WTC11 (cell line): ENCODE measurements at regions not wholly inside any gene's neighbourhood (a gene's known extent, or its start where the extent isn't known, plus 50 kb on each side); places are given as distances from the start of the nearest gene placed in this dataset.
"Not testable (repeated sequence)": the region's sequence is repeated elsewhere in the genome, so short reads cannot be mapped to it uniquely, and the experiment has no call there.

Experiments used
- ATAC-seq: fragments of 200-7000 bp; cut with Tn5 transposase; 2 replicates; pipeline ENCODE4 v1.10.0; 2021; ENCODE audit warnings: mild to moderate bottlenecking, moderate library complexity
- CTCF ChIA-PET: fragments of 300-600 bp; sonication (Branson Sonifier 250); formaldehyde crosslinking; loops from one replicate; lab custom pipeline; 2021; ENCODE audit warnings: antibody characterized with exemption; lab: Charles Lee
- POLR2A ChIA-PET: fragments of 350-600 bp; sonication (Branson Sonifier 250); formaldehyde crosslinking; loops from one replicate; lab custom pipeline; 2021; ENCODE audit warnings: antibody characterized with exemption; lab: Charles Lee
- DNase-seq: peaks from one replicate; pipeline ENCODE4 v3.0.0; 2021; ENCODE audit warnings: low spot score
- H3K27ac Mint-ChIP-seq: 2 replicates; pipeline ENCODE4 v1.8.0; 2021; ENCODE audit warnings: mixed read lengths
- H3K27me3 Mint-ChIP-seq: 2 replicates; pipeline ENCODE4 v1.8.0; 2021; ENCODE audit warnings: low read depth, mild to moderate bottlenecking, moderate library complexity, mixed read lengths
- H3K36me3 Mint-ChIP-seq: 2 replicates; pipeline ENCODE4 v1.8.0; 2021; ENCODE audit warnings: mixed read lengths
- H3K4me1 Mint-ChIP-seq: 2 replicates; pipeline ENCODE4 v1.8.0; 2022; ENCODE audit warnings: mixed read lengths
- H3K4me3 Mint-ChIP-seq: 2 replicates; pipeline ENCODE4 v1.8.0; 2021; ENCODE audit warnings: mild to moderate bottlenecking, moderate library complexity, mixed read lengths
- H3K9me3 Mint-ChIP-seq: 2 replicates; pipeline ENCODE4 v1.8.0; 2021; ENCODE audit warnings: mixed read lengths
- ERG ChIP-seq: fragments of 250-450 bp; sonication (Bioruptor Pico); IDR thresholded peaks from 2 replicates; pipeline ENCODE4 v1.8.0; 2021; ENCODE audit warnings: mild to moderate bottlenecking
- FOXP1 ChIP-seq: sonication (generic); formaldehyde crosslinking; IDR thresholded peaks from 2 replicates; pipeline ENCODE4 v1.8.0; 2022; ENCODE audit warnings: missing genetic modification reagents, mild to moderate bottlenecking, moderate library complexity, borderline replicate concordance
- IRF2 ChIP-seq: sonication (generic); formaldehyde crosslinking; IDR thresholded peaks from 2 replicates; pipeline ENCODE4 v1.8.0; 2022; ENCODE audit warnings: low read depth, missing genetic modification reagents, borderline replicate concordance
- JAZF1 ChIP-seq: fragments of 250-450 bp; sonication (Bioruptor Pico); IDR thresholded peaks from 2 replicates; pipeline ENCODE4 v1.9.0; 2021; ENCODE audit warnings: moderate library complexity, mild to moderate bottlenecking, inconsistent platforms
- JUN ChIP-seq: sonication (generic); formaldehyde crosslinking; IDR thresholded peaks from 2 replicates; pipeline ENCODE4 v1.8.0; 2023; ENCODE audit warnings: mild to moderate bottlenecking, missing genetic modification reagents
- MLX ChIP-seq: sonication (generic); formaldehyde crosslinking; IDR thresholded peaks from 2 replicates; pipeline ENCODE4 v1.8.1; 2023; ENCODE audit warnings: mild to moderate bottlenecking, missing genetic modification reagents, moderate library complexity
- MXD4 ChIP-seq: fragments of 250-450 bp; sonication (Bioruptor Pico); IDR thresholded peaks from 2 replicates; pipeline ENCODE4 v1.8.0; 2021; ENCODE audit warnings: mild to moderate bottlenecking, moderate library complexity, borderline replicate concordance
- NFYB ChIP-seq: sonication (generic); formaldehyde crosslinking; conservative IDR thresholded peaks from 2 replicates; pipeline ENCODE4 v1.8.0; 2022; ENCODE audit warnings: low read depth, missing genetic modification reagents
- NR3C1 ChIP-seq: sonication (generic); formaldehyde crosslinking; conservative IDR thresholded peaks from 2 replicates; pipeline ENCODE4 v1.8.1; 2023; ENCODE audit warnings: low read depth, mild to moderate bottlenecking, missing genetic modification reagents
- OVOL2 ChIP-seq: fragments of 250-450 bp; sonication (Bioruptor Pico); IDR thresholded peaks from 2 replicates; pipeline ENCODE4 v1.9.0; 2021; ENCODE audit warnings: mild to moderate bottlenecking, borderline replicate concordance
- PRDM15 ChIP-seq: sonication (generic); formaldehyde crosslinking; IDR thresholded peaks from 2 replicates; pipeline ENCODE4 v1.8.0; 2022; ENCODE audit warnings: missing genetic modification reagents
- PREB ChIP-seq: sonication (generic); formaldehyde crosslinking; IDR thresholded peaks from 2 replicates; pipeline ENCODE4 v1.8.1; 2022; ENCODE audit warnings: mild to moderate bottlenecking, missing genetic modification reagents, moderate library complexity, borderline replicate concordance
- RELA ChIP-seq: sonication (generic); formaldehyde crosslinking; IDR thresholded peaks from 2 replicates; pipeline ENCODE4 v1.8.1; 2022; ENCODE audit warnings: missing genetic modification reagents, mild to moderate bottlenecking, borderline replicate concordance
- RORB ChIP-seq: fragments of 250-450 bp; sonication (Bioruptor Pico); IDR thresholded peaks from 2 replicates; pipeline ENCODE4 v1.9.0; 2021; ENCODE audit warnings: mild to moderate bottlenecking
- USF2 ChIP-seq: sonication (generic); formaldehyde crosslinking; IDR thresholded peaks from 2 replicates; pipeline ENCODE4 v1.8.1; 2023; ENCODE audit warnings: mild to moderate bottlenecking, missing genetic modification reagents, moderate library complexity
- ZMAT4 ChIP-seq: fragments of 250-450 bp; sonication (Bioruptor Pico); IDR thresholded peaks from 2 replicates; pipeline ENCODE4 v1.9.0; 2021; ENCODE audit warnings: mild to moderate bottlenecking
- ZNF317 ChIP-seq: sonication (generic); formaldehyde crosslinking; IDR thresholded peaks from 2 replicates; pipeline ENCODE4 v1.8.1; 2023; ENCODE audit warnings: low read depth, mild to moderate bottlenecking, moderate library complexity, missing genetic modification reagents, borderline replicate concordance
- ZNF416 ChIP-seq: fragments of 250-450 bp; sonication (Bioruptor Pico); IDR thresholded peaks from 2 replicates; pipeline ENCODE4 v1.9.0; 2021; ENCODE audit warnings: mild to moderate bottlenecking, inconsistent platforms
- ZNF425 ChIP-seq: fragments of 250-450 bp; sonication (Bioruptor Pico); conservative IDR thresholded peaks from 2 replicates; pipeline ENCODE4 v1.9.0; 2021; ENCODE audit warnings: mild to moderate bottlenecking
- ZNF512 ChIP-seq: sonication (generic); formaldehyde crosslinking; IDR thresholded peaks from 2 replicates; pipeline ENCODE4 v1.8.1; 2022; ENCODE audit warnings: missing genetic modification reagents, borderline replicate concordance

GRCh38 chr16:54734156-54734555 is 196.5 kb upstream of the IRX5 start:
- H3K27ac Mint-ChIP-seq, result no peak overlapping the region
- H3K4me3 Mint-ChIP-seq, result no peak overlapping the region
- no peak for TF ChIP-seq RORB (CRISPR knock-in tag)
- no peak for TF ChIP-seq FOXP1
- no peak for TF ChIP-seq JUN
- TF ChIP-seq PREB (CRISPR knock-in tag), result no peak
- TF ChIP-seq RELA (CRISPR knock-in tag), result no peak
- TF ChIP-seq JAZF1 (CRISPR knock-in tag), result no peak
- TF ChIP-seq MLX (CRISPR knock-in tag), result no peak
- TF ChIP-seq NR3C1 (CRISPR knock-in tag), result no peak
- no peak for TF ChIP-seq ERG (CRISPR knock-in tag)
- no peak for TF ChIP-seq ZNF416 (CRISPR knock-in tag)
- no peak for TF ChIP-seq ZNF317 (CRISPR knock-in tag)
- DNase-seq (no peak), ATAC-seq (no peak)
- peaks cover 5% of the 10 kb centered on the region; the same call in 1 of the 2 replicates for H3K4me1 Mint-ChIP-seq
- H3K27me3 Mint-ChIP-seq, result no peaks in the 10 kb centered on the region
- ChIA-PET POLR2A (no interaction called here), CTCF (no interaction called here)
- no peaks in the 10 kb centered on the region for H3K36me3 Mint-ChIP-seq
- no peaks in the 10 kb centered on the region for H3K9me3 Mint-ChIP-seq

- H3K36me3 Mint-ChIP-seq, H3K4me1 Mint-ChIP-seq, H3K27ac Mint-ChIP-seq, CTCF ChIA-PET, POLR2A ChIA-PET, DNase-seq, ATAC-seq, H3K27me3 Mint-ChIP-seq, H3K4me3 Mint-ChIP-seq: not testable (repeated sequence)
- peaks cover 11% of the 10 kb centered on the region for H3K9me3 Mint-ChIP-seq
Measured at GRCh38 chr16:54727696-54728095, 203.0 kb upstream of the IRX5 start.

- no peak overlapping the region for H3K4me3 Mint-ChIP-seq
- ChIA-PET POLR2A (no interaction called here), CTCF (no interaction called here)
- DNase-seq, result no peak
- no peaks in the 10 kb centered on the region for H3K36me3 Mint-ChIP-seq
- peaks cover 18% of the 10 kb centered on the region for H3K9me3 Mint-ChIP-seq
- ATAC-seq, result no peak
- H3K4me1 Mint-ChIP-seq, result no peaks in the 10 kb centered on the region
- H3K27ac Mint-ChIP-seq, result no peak overlapping the region
- H3K27me3 Mint-ChIP-seq, result no peaks in the 10 kb centered on the region
- TF ChIP-seq MXD4 (CRISPR knock-in tag) (no peak), PRDM15 (no peak), ZMAT4 (CRISPR knock-in tag) (no peak), ZNF425 (CRISPR knock-in tag) (no peak), NFYB (CRISPR knock-in tag) (no peak), IRF2 (CRISPR knock-in tag) (no peak), ZNF512 (CRISPR knock-in tag) (no peak), USF2 (CRISPR knock-in tag) (no peak), OVOL2 (CRISPR knock-in tag) (no peak)
Measured at GRCh38 chr16:54724346-54724925, 206.2 kb upstream of the IRX5 start.
